Right lobe of liver (tissue), 6 donors: ENCODE measurements at regions not wholly inside any gene's neighbourhood (a gene's known extent, or its start where the extent isn't known, plus 50 kb on each side); places are given as distances from the start of the nearest gene placed in this dataset.

Experiments
- ATAC-seq, 4 donors: fragments of 200-7000 bp; cut with Tn5 transposase; one replicate each; pipeline ENCODE4 v1.9.1; 2020; ENCODE audit warnings: mild to moderate bottlenecking in 4 of 4, moderate library complexity in 4 of 4
- DNase-seq, 3 donors: peaks; one replicate each; pipeline ENCODE4 v3.0.0-alpha.2; 2020
- H3K27ac ChIP-seq, 3 donors: fragments of 200-600 bp; one replicate each; pipeline ENCODE4 v1.8.0; 2022
- H3K27me3 ChIP-seq, 2 donors: fragments of 200-600 bp; one replicate each; pipeline ENCODE4 v1.8.0; 2022
- H3K36me3 ChIP-seq, 4 donors: fragments of 200-600 bp; sonication (generic) in 1 of 4; one replicate each; pipeline versions ENCODE4 v1.5.1 to v1.8.0; 2017 to 2022; ENCODE audit warnings: control low read depth in 1 of 4
- H3K4me1 ChIP-seq, 4 donors: fragments of 200-600 bp; sonication (generic) in 1 of 4; one replicate each; pipeline versions ENCODE4 v1.5.1 to v1.8.0; 2017 to 2022; ENCODE audit warnings: control low read depth in 1 of 4
- H3K4me3 ChIP-seq, 3 donors: fragments of 200-600 bp; one replicate each; pipeline ENCODE4 v1.8.0; 2022
- H3K9me3 ChIP-seq, 4 donors: fragments of 200-600 bp; sonication (generic) in 1 of 4; one replicate each; pipeline versions ENCODE4 v1.5.1 to v1.8.0; 2017 to 2022; ENCODE audit warnings: control low read depth in 1 of 4
- CTCF ChIP-seq, 4 donors: fragments of 200-600 bp in 3 of 4; fragments of 450-650 bp in 1 of 4; IDR thresholded peaks; one replicate each; pipeline versions ENCODE4 v1.5.1 to v1.8.0; 2016 to 2022; ENCODE audit warnings: antibody characterized with exemption in 4 of 4, mild to moderate bottlenecking in 2 of 4
- POLR2A ChIP-seq: fragments of 450-650 bp; IDR thresholded peaks from one replicate; pipeline ENCODE4 v1.6.1; 2017; ENCODE audit warnings: antibody characterized with exemption, mild to moderate bottlenecking
- WGBS: methylation state at CpG from one replicate; pipeline ENCODE4 v1.1.6; 2018; ENCODE audit warnings: low coverage, low lambda C conversion rate; ENCODE audit not compliant: insufficient coverage; ENCODE audit errors: missing lambda C conversion rate; 5-methylcytosine and 5-hydroxymethylcytosine counted together
- intact Hi-C, 2 donors: fragments of 100-400 bp; cut with DNase I; formaldehyde crosslinking; loops; one replicate each; pipeline versions ENCODE4 v1.11.2 to v1.14.1; 2022
- donor health status: DM: no; HTN: yes; CAD: no.
- donor health status: DM: no; HTN: no; CAD: no.
- donor health status: DM: no; HTN: no; CAD: no.
- donor health status: DM: no; HTN: yes; CAD: no.
- donor health status: DM: no; HTN: yes; CAD: no.

GRCh38 chr3:194782698-194783404 lies 97.2 kb downstream of the FAM43A start:
- 47% methylated on average over 10 of the region's 13 CpGs for WGBS
- DNase-seq (peak in 1 of 3 donors; percentile 46), ATAC-seq (peak in 3 of 4 donors; percentile 29 to 52 (median 42))
- no peak for TF ChIP-seq CTCF (IDR thresholded peaks at IDR 0.05)
- TF ChIP-seq POLR2A, result no peak
- H3K27me3 ChIP-seq, result no peaks in the 10 kb centered on the region
- H3K27ac ChIP-seq, result no peak overlapping the region
- intact Hi-C loops, result no loop called here
- no peaks in the 10 kb centered on the region for H3K36me3 ChIP-seq
- no peaks in the 10 kb centered on the region for H3K9me3 ChIP-seq
- H3K4me3 ChIP-seq, result no peak overlapping the region
- H3K4me1 ChIP-seq, result no peaks in the 10 kb centered on the region

- TF ChIP-seq POLR2A (no peak), CTCF (IDR thresholded peaks at IDR 0.05) (no peak)
- intact Hi-C loops, result no loop called here
- Histone ChIP-seq H3K27ac (no peak overlapping the region), H3K27me3 (no peaks in the 10 kb centered on the region), H3K9me3 (no peaks in the 10 kb centered on the region), H3K4me3 (no peak overlapping the region), H3K4me1 (no peaks in the 10 kb centered on the region), H3K36me3 (no peaks in the 10 kb centered on the region)
- 66% methylated on average over 4 of the region's 5 CpGs for WGBS
- DNase-seq (no peak), ATAC-seq (no peak)
Measured at GRCh38 chr3:194784361-194784760, 98.7 kb downstream of the FAM43A start.

- H3K4me3 ChIP-seq, result no peak overlapping the region
- intact Hi-C loops, result no loop called here
- DNase-seq (peak in 1 of 3 donors; percentile 40), ATAC-seq (peak; percentile 62 to 73 (median 68))
- no peak overlapping the region for H3K27ac ChIP-seq
- H3K9me3 ChIP-seq, result no peaks in the 10 kb centered on the region
- no peaks in the 10 kb centered on the region for H3K36me3 ChIP-seq
- no peak for TF ChIP-seq CTCF (IDR thresholded peaks at IDR 0.05)
- no peak for TF ChIP-seq POLR2A
- WGBS, result 24% methylated on average over 4 of the region's 4 CpGs
- no peaks in the 10 kb centered on the region for H3K27me3 ChIP-seq
- H3K4me1 ChIP-seq, result no peaks in the 10 kb centered on the region
Measured at GRCh38 chr3:194785315-194785714, 99.6 kb downstream of the FAM43A start.

GRCh38 chr3:194787072-194787471 lies 101.4 kb downstream of the FAM43A start:
- no peak for ATAC-seq
- 83% methylated on average over 2 of the region's 2 CpGs for WGBS

More at GRCh38 chr3:194787072-194787471, 101.4 kb downstream of the FAM43A start:
- Histone ChIP-seq H3K9me3 (no peaks in the 10 kb centered on the region), H3K4me3 (no peak overlapping the region), H3K36me3 (no peaks in the 10 kb centered on the region), H3K27me3 (no peaks in the 10 kb centered on the region), H3K4me1 (no peaks in the 10 kb centered on the region), H3K27ac (no peak overlapping the region)
- no peak for DNase-seq
- TF ChIP-seq CTCF (IDR thresholded peaks at IDR 0.05) (no peak), POLR2A (no peak)
- intact Hi-C loops, result no loop called here
